Keratinocyte (primary cell): ENCODE measurements at regions not wholly inside any gene's neighbourhood (a gene's known extent, or its start where the extent isn't known, plus 50 kb on each side); places are given as distances from the start of the nearest gene placed in this dataset.

Experiments
- DNase-seq: peaks from one replicate; pipeline ENCODE4 v3.0.0-alpha.2; 2011; ENCODE audit warnings: low read depth, missing footprints, low spot score
- FAIRE-seq: peaks from 2 replicates; lab custom pipeline; 2011; peaks lifted over from hg19 to GRCh38; lab: Jason Lieb, UNC
- H2AFZ ChIP-seq: 2 replicates; pipeline ENCODE4 v1.6.0; 2012; ENCODE audit warnings: low read length, control low read depth, inconsistent platforms; ENCODE audit not compliant: control insufficient read depth
- H3K27ac ChIP-seq: 2 replicates; pipeline ENCODE4 v1.5.1; 2011; ENCODE audit warnings: low read length; ENCODE audit not compliant: control insufficient read depth, insufficient read depth
- H3K27me3 ChIP-seq: 3 replicates; pipeline ENCODE4 v1.6.0; 2011; ENCODE audit warnings: low read length; ENCODE audit not compliant: control insufficient read depth, insufficient read depth; ENCODE audit errors: extremely low read depth
- H3K36me3 ChIP-seq, 2 experiments: 2 replicates in 1 of 2; 3 replicates in 1 of 2; pipeline ENCODE4 v1.5.1; 2011; ENCODE audit warnings: low read length in 2 of 2, mild to moderate bottlenecking in 1 of 2; ENCODE audit not compliant: control insufficient read depth in 2 of 2, insufficient read depth in 2 of 2; ENCODE audit errors: extremely low read depth in 1 of 2
- H3K4me1 ChIP-seq: 3 replicates; pipeline ENCODE4 v1.5.1; 2011; ENCODE audit warnings: low read length; ENCODE audit not compliant: control insufficient read depth, insufficient read depth; ENCODE audit errors: extremely low read depth
- H3K4me2 ChIP-seq: 3 replicates; pipeline ENCODE4 v1.6.0; 2011; ENCODE audit warnings: low read depth, low read length; ENCODE audit not compliant: control insufficient read depth, insufficient read depth; ENCODE audit errors: extremely low read depth
- H3K4me3 ChIP-seq, 3 experiments: fragments of 200-600 bp in 1 of 3; sonication (generic) in 1 of 3; 2 replicates in 2 of 3; 3 replicates in 1 of 3; pipeline ENCODE4 v1.5.1; 2011 to 2016; ENCODE audit warnings: low read length in 3 of 3, mild to moderate bottlenecking in 3 of 3, control low read depth in 2 of 3, inconsistent platforms in 1 of 3, low read depth in 1 of 3, mixed read lengths in 1 of 3, mixed run types in 1 of 3, moderate library complexity in 1 of 3; ENCODE audit not compliant: control insufficient read depth in 2 of 3, insufficient read depth in 2 of 3; ENCODE audit errors: extremely low read depth in 1 of 3
- H3K79me2 ChIP-seq: 2 replicates; pipeline ENCODE4 v1.6.0; 2012; ENCODE audit warnings: low read length; ENCODE audit not compliant: control insufficient read depth, insufficient read depth
- H3K9ac ChIP-seq: 3 replicates; pipeline ENCODE4 v1.6.0; 2011; ENCODE audit warnings: low read length; ENCODE audit not compliant: control insufficient read depth, insufficient read depth; ENCODE audit errors: extremely low read depth
- H3K9me1 ChIP-seq: 3 replicates; pipeline ENCODE4 v1.6.0; 2011; ENCODE audit warnings: low read length; ENCODE audit not compliant: control insufficient read depth, insufficient read depth; ENCODE audit errors: extremely low read depth
- H3K9me3 ChIP-seq: 2 replicates; pipeline ENCODE4 v1.5.1; 2012; ENCODE audit warnings: low read depth, low read length; ENCODE audit not compliant: control insufficient read depth
- H4K20me1 ChIP-seq: 3 replicates; pipeline ENCODE4 v1.6.0; 2011; ENCODE audit warnings: low read length; ENCODE audit not compliant: control insufficient read depth, insufficient read depth; ENCODE audit errors: extremely low read depth
- CTCF ChIP-seq, 3 experiments: IDR thresholded peaks in 1 of 3; conservative IDR thresholded peaks in 1 of 3; optimal IDR thresholded peaks in 1 of 3; 2 replicates in 2 of 3; 3 replicates in 1 of 3; pipeline versions ENCODE3 to v1.5.1; 2011; ENCODE audit warnings: low read length in 3 of 3, mild to moderate bottlenecking in 3 of 3, moderate library complexity in 2 of 3, control low read depth in 1 of 3, inconsistent platforms in 1 of 3; ENCODE audit not compliant: insufficient read depth in 2 of 3; ENCODE audit errors: extremely low read depth in 1 of 3
- EZH2 ChIP-seq: IDR thresholded peaks from one replicate; pipeline ENCODE4 v1.6.1; 2012; ENCODE audit warnings: inconsistent platforms, mild to moderate bottlenecking, low read length, moderate library complexity
- dilution Hi-C: fragments of 300-500 bp; cut with MboI; formaldehyde crosslinking; loops from one replicate; pipeline ENCODE4 v1.7.0; 2020; ENCODE audit warnings: low sequenced_read_pairs; ENCODE audit not compliant: extremely low pct_ligation_motif_present

GRCh38 chr6:14396826-14397517, 279.4 kb downstream of the CD83 start:
- Histone ChIP-seq H3K4me3 (no peak overlapping the region), H3K27me3 (no peaks in the 10 kb centered on the region), H3K4me1 (no peaks in the 10 kb centered on the region), H3K4me2 (no peak overlapping the region), H4K20me1 (no peaks in the 10 kb centered on the region), H2AFZ (no peak overlapping the region), H3K79me2 (no peaks in the 10 kb centered on the region), H3K9me3 (no peaks in the 10 kb centered on the region), H3K9me1 (no peaks in the 10 kb centered on the region), H3K27ac (no peak overlapping the region), H3K9ac (no peak overlapping the region), H3K36me3 (no peaks in the 10 kb centered on the region)
- dilution Hi-C loops = no loop called here
- FAIRE-seq (no peak), DNase-seq (no peak)
- TF ChIP-seq EZH2 (no peak), CTCF (optimal IDR thresholded peaks at IDR 0.05 in 1 of 3, IDR thresholded peaks at IDR 0.05 in 1 of 3, conservative IDR thresholded peaks at IDR 0.05 in 1 of 3; ENCODE audit: extremely low read depth in 1 of 3, insufficient read depth in 2 of 3, low read length in 3 of 3) (peak; percentile 21 to 47 (median 38))

GRCh38 chr6:14397518-14397901, 279.9 kb downstream of the CD83 start:
- Histone ChIP-seq H3K9me1 (no peaks in the 10 kb centered on the region), H3K9me3 (no peaks in the 10 kb centered on the region), H2AFZ (no peak overlapping the region), H3K36me3 (no peaks in the 10 kb centered on the region), H3K79me2 (no peaks in the 10 kb centered on the region), H3K9ac (no peak overlapping the region), H3K4me1 (no peaks in the 10 kb centered on the region), H3K4me2 (no peak overlapping the region), H3K27me3 (no peaks in the 10 kb centered on the region), H4K20me1 (no peaks in the 10 kb centered on the region), H3K4me3 (no peak overlapping the region), H3K27ac (no peak overlapping the region)
- FAIRE-seq (no peak), DNase-seq (no peak)
- dilution Hi-C loops = no loop called here
- TF ChIP-seq EZH2 (no peak), CTCF (optimal IDR thresholded peaks at IDR 0.05 in 1 of 3, IDR thresholded peaks at IDR 0.05 in 1 of 3, conservative IDR thresholded peaks at IDR 0.05 in 1 of 3; ENCODE audit: extremely low read depth in 1 of 3, insufficient read depth in 2 of 3, low read length in 3 of 3) (no peak)
